K562 (cell line): ENCODE measurements at regions not wholly inside any gene's neighbourhood (a gene's known extent, or its start where the extent isn't known, plus 50 kb on each side); places are given as distances from the start of the nearest gene placed in this dataset.

Experiments
- ATAC-seq: fragments of 200-7000 bp; cut with Tn5 transposase; 3 replicates; pipeline ENCODE4 v1.9.1; 2020; ENCODE audit warnings: moderate library complexity
- BruUV-seq: library from RNA; stranded (reverse); fragments of 400-500 nt; replicated peaks from 2 replicates; lab custom pipeline; 2021; lab: Mats Ljungman, UMichigan
- CTCF ChIA-PET: fragments of 300-600 bp; formaldehyde crosslinking; extraction: SDS; loops from one replicate; lab custom pipeline; 2021; ENCODE audit warnings: low intra/inter-chr PET ratio; lab: Yijun Ruan, JAX
- POLR2A ChIA-PET: fragments of 300-600, 350-650 bp; sonication (Branson Sonifier 250); formaldehyde crosslinking; extraction: SDS; loops from one replicate; lab custom pipeline; 2021; ENCODE audit warnings: antibody characterized with exemption, inconsistent platforms; lab: Yijun Ruan, JAX
- DNase-seq, 4 experiments: peaks; one replicate each; pipeline versions ENCODE4 v3.0.0 to v3.0.0-alpha.2; 2011 to 2018; ENCODE audit warnings: low spot score in 3 of 4, mixed read lengths in 3 of 4; ENCODE audit errors: extremely low read depth in 1 of 4
- FAIRE-seq: peaks from 2 replicates; lab custom pipeline; 2011; peaks lifted over from hg19 to GRCh38; lab: Jason Lieb, UNC
- H2AFZ ChIP-seq: 2 replicates; pipeline ENCODE4 v1.6.0; 2011; ENCODE audit warnings: low read depth, low read length, control low read depth, inconsistent platforms
- H3K27ac ChIP-seq: fragments of 200-600 bp; 3 replicates; pipeline ENCODE4 v1.8.0; 2011; ENCODE audit warnings: low read depth, mild to moderate bottlenecking, control low read depth, inconsistent platforms, low read length, moderate library complexity, mixed read lengths; ENCODE audit errors: extremely low read depth
- H3K27me3 ChIP-seq, 2 experiments: fragments of 300-600 bp in 1 of 2; 2 replicates in 1 of 2; 3 replicates in 1 of 2; pipeline versions ENCODE4 v1.6.0 to v1.8.0; 2011; ENCODE audit warnings: inconsistent platforms in 2 of 2, low read length in 2 of 2, mild to moderate bottlenecking in 1 of 2, mixed read lengths in 1 of 2, moderate library complexity in 1 of 2; ENCODE audit not compliant: control insufficient read depth in 2 of 2, insufficient read depth in 2 of 2
- H3K36me3 ChIP-seq: fragments of 300-600 bp; 3 replicates; pipeline ENCODE4 v1.8.0; 2011; ENCODE audit warnings: mild to moderate bottlenecking, low read length, inconsistent platforms; ENCODE audit not compliant: control insufficient read depth, insufficient read depth
- H3K4me1 ChIP-seq, 2 experiments: fragments of 200-600 bp in 1 of 2; replicated peaks in 1 of 2; 2 replicates in 1 of 2; 3 replicates in 1 of 2; pipeline versions ENCODE4 v1.5.1 to v1.8.0; 2011; ENCODE audit warnings: inconsistent platforms in 2 of 2, low read length in 2 of 2, mild to moderate bottlenecking in 1 of 2, mixed read lengths in 1 of 2, moderate library complexity in 1 of 2; ENCODE audit not compliant: control insufficient read depth in 2 of 2, insufficient read depth in 2 of 2
- H3K4me2 ChIP-seq: 2 replicates; pipeline ENCODE4 v1.6.1; 2011; ENCODE audit warnings: low read length, control low read depth, inconsistent platforms, mixed read lengths; ENCODE audit not compliant: insufficient read depth
- H3K4me3 ChIP-seq: fragments of 200-600 bp; sonication (generic), shearing (Covaris generic); 2 replicates; pipeline ENCODE4 v1.5.1; 2016; ENCODE audit warnings: control low read depth, inconsistent platforms
- H3K79me2 ChIP-seq: fragments of 200-600 bp; 3 replicates; pipeline ENCODE4 v1.8.0; 2011; ENCODE audit warnings: low read length, inconsistent platforms; ENCODE audit not compliant: control insufficient read depth, insufficient read depth
- H3K9ac ChIP-seq, 2 experiments: 2 replicates each; pipeline versions ENCODE4 v1.6.0 to v1.6.1; 2011; ENCODE audit warnings: low read depth in 2 of 2, low read length in 2 of 2, control low read depth in 1 of 2, inconsistent platforms in 1 of 2, mild to moderate bottlenecking in 1 of 2, mixed read lengths in 1 of 2; ENCODE audit not compliant: insufficient read depth in 1 of 2
- H3K9me1 ChIP-seq: one replicate; pipeline ENCODE4 v1.6.0; 2011; ENCODE audit warnings: inconsistent platforms, mild to moderate bottlenecking, low read length, moderate library complexity; ENCODE audit not compliant: control insufficient read depth, insufficient read depth
- H3K9me3 ChIP-seq: replicated peaks from 2 replicates; pipeline ENCODE4 v1.5.1; 2011; ENCODE audit warnings: low read depth, low read length, inconsistent platforms; ENCODE audit not compliant: control insufficient read depth, insufficient read depth
- H4K20me1 ChIP-seq: replicated peaks from 2 replicates; pipeline ENCODE4 v1.6.1; 2011; ENCODE audit warnings: low read length, inconsistent platforms, mixed read lengths; ENCODE audit not compliant: control insufficient read depth, insufficient read depth
- CREB3L1 ChIP-seq: fragments of 450-650 bp; IDR thresholded peaks from 2 replicates; pipeline ENCODE4 v1.6.1; 2014; ENCODE audit warnings: low read depth, mild to moderate bottlenecking, moderate library complexity, borderline replicate concordance
- FOXP1 ChIP-seq: sonication (generic); formaldehyde crosslinking; IDR thresholded peaks from 2 replicates; pipeline ENCODE4 v1.8.0; 2022; ENCODE audit warnings: mild to moderate bottlenecking, missing genetic modification reagents
- FOXP4 ChIP-seq: sonication (generic); formaldehyde crosslinking; IDR thresholded peaks from 2 replicates; pipeline ENCODE4 v1.8.0; 2022; ENCODE audit warnings: mild to moderate bottlenecking, missing genetic modification reagents, borderline replicate concordance
- JUN ChIP-seq, 2 experiments: sonication (generic) in 1 of 2; formaldehyde crosslinking in 1 of 2; IDR thresholded peaks; 2 replicates each; pipeline versions ENCODE4 v1.6.1 to v1.8.0; 2012 to 2022; ENCODE audit warnings: borderline replicate concordance in 2 of 2, mild to moderate bottlenecking in 2 of 2, improper control_type of control experiment in 1 of 2, low read depth in 1 of 2, low read length in 1 of 2, missing genetic modification reagents in 1 of 2
- SMC3 ChIP-seq: conservative IDR thresholded peaks from 2 replicates; pipeline ENCODE4 v1.6.1; 2011; ENCODE audit warnings: low read depth, low read length, improper control_type of control experiment; ENCODE audit not compliant: insufficient read depth
- ZBTB40 ChIP-seq, 2 experiments: fragments of 450-650 bp in 1 of 2; sonication (generic) in 1 of 2; formaldehyde crosslinking in 1 of 2; IDR thresholded peaks; 2 replicates each; pipeline versions ENCODE4 v1.7.1 to v1.9.0; 2016 to 2022; ENCODE audit warnings: inconsistent platforms in 1 of 2, mild to moderate bottlenecking in 1 of 2, missing genetic modification reagents in 1 of 2
- ZNF146 ChIP-seq: IDR thresholded peaks from one replicate; pipeline ENCODE4 v1.6.1; 2018; ENCODE audit warnings: missing compliant biosample characterization; ENCODE audit not compliant: unreplicated experiment
- ZNF79 ChIP-seq: fragments of 250-450 bp; sonication (Bioruptor Pico); IDR thresholded peaks from 2 replicates; pipeline ENCODE4 v1.4.0; 2020; ENCODE audit warnings: low read depth, mild to moderate bottlenecking, moderate library complexity
- WGBS: fragments of 100-300 bp; shearing (Covaris generic); methylation state at CpG from one replicate; pipeline ENCODE4 v1.1.6; 2016; ENCODE audit warnings: low coverage, mixed read lengths; ENCODE audit not compliant: insufficient coverage; ENCODE audit errors: missing lambda C conversion rate; 5-methylcytosine and 5-hydroxymethylcytosine counted together
- in situ Hi-C: fragments of 300-500 bp; cut with MboI; formaldehyde crosslinking; loops from 4 replicates; pipeline ENCODE4 v1.15.0; 2018; ENCODE audit warnings: inconsistent platforms, mixed read lengths
- intact Hi-C: fragments of 100-400 bp; cut with micrococcal nuclease; formaldehyde crosslinking; loops from 2 replicates; pipeline ENCODE4 v1.14.2; 2022

GRCh38 chr6:168852376-168852884, 401.2 kb downstream of the THBS2 start:
- no peak overlapping the region for H3K9ac ChIP-seq
- ChIA-PET POLR2A (interaction anchor here (0.7 to 0.8 kb wide), 2 partner anchors 15 to 490 kb away, joined by 3 to 4 read pairs; no protein-coding TSS in a partner anchor), CTCF (no interaction called here)
- BruUV-seq: no TSS peak
- 0% methylated on average over 12 of the region's 12 CpGs for WGBS
- H3K9me3 ChIP-seq: no peaks in the 10 kb centered on the region
- H3K27ac ChIP-seq: no peak overlapping the region
- FAIRE-seq: no peak
- peaks cover 7 to 18% of the 10 kb centered on the region in 2 experiments; a peak in 3 of 5 replicates for H3K27me3 ChIP-seq
- DNase-seq: no peak
- no peaks in the 10 kb centered on the region; the same call in 1 of the 2 replicates for H4K20me1 ChIP-seq
- H3K36me3 ChIP-seq: no peaks in the 10 kb centered on the region
- ATAC-seq: no peak; the same call in 1 of the 3 replicates
- H2AFZ ChIP-seq: no peak overlapping the region
- intact Hi-C loops: no loop called here
- H3K4me3 ChIP-seq: no peak overlapping the region
- H3K9me1 ChIP-seq: no peaks in the 10 kb centered on the region
- H3K4me1 ChIP-seq: no peaks in the 10 kb centered on the region; a peak in 1 of 5 replicates
- peak overlapping the region; percentile 7; the same call in 1 of the 2 replicates for H3K4me2 ChIP-seq
- H3K79me2 ChIP-seq: no peaks in the 10 kb centered on the region
- in situ Hi-C loops: no loop called here
- TF ChIP-seq ZNF79 (CRISPR knock-in tag) (no peak), ZBTB40 (IDR thresholded peaks at IDR 0.05) (no peak), ZBTB40 (CRISPR knock-in tag; IDR thresholded peaks at IDR 0.05) (no peak), JUN (IDR thresholded peaks at IDR 0.05; ENCODE audit: borderline replicate concordance, low read depth, low read length) (no peak), JUN (CRISPR knock-in tag; IDR thresholded peaks at IDR 0.05; ENCODE audit: borderline replicate concordance) (no peak), SMC3 (no peak), FOXP4 (CRISPR knock-in tag) (no peak), ZNF146 (CRISPR knock-in tag) (no peak), FOXP1 (CRISPR knock-in tag) (no peak), CREB3L1 (no peak)
